HuH-7.5 (cell line): ENCODE measurements at regions not wholly inside any gene's neighbourhood (a gene's known extent, or its start where the extent isn't known, plus 50 kb on each side); places are given as distances from the start of the nearest gene placed in this dataset.

Experiments used
- DNase-seq: peaks from one replicate; pipeline ENCODE4 v3.0.0; 2011; ENCODE audit warnings: low spot score

DNA sequence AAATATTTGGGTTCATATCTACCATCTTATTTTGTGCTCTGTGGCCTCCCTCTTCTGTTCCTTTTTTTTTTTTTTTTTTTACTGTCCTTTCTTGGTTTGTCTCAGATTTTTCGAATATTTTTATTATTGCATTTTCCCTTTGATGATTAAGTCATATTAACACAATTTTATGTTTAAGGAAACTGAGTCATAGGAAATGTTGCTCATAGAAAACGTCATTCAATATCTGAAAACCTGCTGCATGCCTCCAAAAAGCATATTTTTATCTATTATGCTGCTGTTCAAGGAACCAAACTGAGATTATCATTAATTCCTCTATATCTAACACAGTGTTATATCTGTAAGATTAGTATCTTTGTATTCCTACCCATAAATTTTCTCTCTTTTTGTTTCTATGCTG lies 614.3 kb upstream of the SLC8A1 start:
- no peak for DNase-seq

DNA sequence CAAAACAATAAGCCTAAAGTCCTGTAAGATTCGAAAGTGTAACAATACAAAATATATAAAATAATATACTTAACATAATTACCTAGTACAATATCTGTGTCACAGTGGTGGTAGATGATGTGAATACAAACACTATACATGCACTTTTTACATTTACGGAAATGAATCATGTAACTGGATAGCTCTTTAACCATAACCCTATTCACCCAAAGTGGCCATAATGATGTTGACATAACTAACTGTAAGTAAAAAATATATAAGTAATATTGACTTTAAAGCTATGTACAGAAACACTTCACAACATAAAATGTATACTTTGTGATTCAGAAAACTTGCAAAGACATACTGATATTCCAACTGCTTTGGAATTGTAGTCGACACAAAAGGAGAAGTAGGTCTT lies 616.9 kb upstream of the SLC8A1 start:
- DNase-seq = no peak

- no peak for DNase-seq
Observed at GRCh38 chr2:41078341-41078740, 626.5 kb upstream of the SLC8A1 start.

DNA sequence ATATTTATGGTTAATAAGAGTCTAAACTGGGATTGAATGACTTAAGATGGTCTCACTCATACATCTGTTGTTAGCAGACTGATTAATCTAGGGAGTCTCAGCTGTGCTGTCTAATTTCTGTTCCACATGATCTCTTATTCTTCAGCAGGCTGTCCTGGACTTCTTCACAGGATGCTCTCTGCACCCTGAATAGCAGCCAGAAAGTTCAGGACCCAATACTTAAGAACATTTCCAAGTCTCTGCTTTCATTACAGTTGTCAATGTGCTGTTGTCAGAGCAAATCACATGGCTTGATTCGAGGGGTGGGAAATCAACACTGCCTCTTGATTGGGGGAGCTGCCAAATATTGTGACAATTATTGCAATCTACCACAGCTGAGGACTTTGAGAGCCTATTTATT lies 627.1 kb upstream of the SLC8A1 start:
- DNase-seq = no peak

- no peak for DNase-seq
Observed at GRCh38 chr2:41084321-41084720, 632.4 kb upstream of the SLC8A1 start.

DNA sequence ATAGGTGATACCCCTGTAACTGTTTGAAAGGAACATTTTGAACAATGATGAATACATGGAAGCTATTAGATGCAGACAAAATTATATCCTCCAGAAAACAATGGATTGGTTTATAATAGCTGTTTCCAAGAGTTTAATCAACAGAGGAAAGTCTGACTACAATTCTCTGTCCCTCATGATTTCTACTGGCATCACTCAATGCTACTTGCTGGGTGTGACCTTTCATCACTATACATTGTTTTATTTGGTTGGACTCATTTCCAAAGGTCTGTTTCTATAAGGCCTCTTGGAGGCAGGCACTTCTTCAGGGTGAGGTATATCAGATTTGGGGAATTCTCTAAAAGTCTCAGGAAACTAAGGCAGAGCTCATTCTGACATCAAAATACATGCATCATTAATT lies 636.1 kb upstream of the SLC8A1 start:
- DNase-seq = no peak

DNA sequence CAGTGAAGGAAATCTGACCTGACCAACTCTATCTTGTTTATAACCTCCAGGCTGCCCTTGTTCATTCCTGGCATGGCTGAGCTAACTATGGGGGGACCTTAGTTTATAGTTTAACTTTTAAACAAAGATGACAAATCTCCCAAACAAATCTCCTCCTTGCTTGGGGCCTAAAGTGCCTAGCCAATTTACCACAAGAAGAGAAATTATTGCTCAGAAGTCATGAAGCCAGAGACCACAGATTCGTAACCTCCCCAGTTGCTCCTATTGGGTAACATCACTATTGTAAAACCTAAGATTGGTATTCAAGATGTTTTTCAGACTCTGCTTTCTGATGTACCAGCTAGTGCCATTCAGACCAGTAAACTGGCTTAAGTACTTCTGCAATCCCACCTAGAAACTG lies 649.4 kb upstream of the SLC8A1 start:
- DNase-seq = no peak

DNA sequence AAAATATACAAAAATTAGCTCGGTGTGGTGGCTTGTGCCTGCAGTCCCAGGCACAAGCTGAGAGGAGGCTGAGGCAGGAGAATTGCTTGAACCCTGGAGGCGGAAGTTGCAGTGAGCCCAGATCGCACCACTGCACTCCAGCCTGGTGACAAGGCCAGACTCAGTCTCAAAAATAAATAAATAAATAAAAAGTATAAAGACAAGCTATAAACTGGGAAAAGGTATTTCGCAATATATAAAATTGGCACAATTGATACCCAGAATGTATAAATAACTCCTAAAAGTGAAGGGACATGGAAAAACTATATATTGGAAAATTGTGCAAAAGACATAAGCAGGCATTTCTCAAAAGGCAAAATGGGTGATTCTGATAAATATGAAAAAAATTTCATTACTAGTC lies 657.9 kb upstream of the SLC8A1 start:
- DNase-seq = no peak

- DNase-seq = no peak
Observed at GRCh38 chr2:41111836-41112627, 660.1 kb upstream of the SLC8A1 start.

GRCh38 chr2:41116106-41116797 lies 664.4 kb upstream of the SLC8A1 start:
- DNase-seq = no peak

DNA sequence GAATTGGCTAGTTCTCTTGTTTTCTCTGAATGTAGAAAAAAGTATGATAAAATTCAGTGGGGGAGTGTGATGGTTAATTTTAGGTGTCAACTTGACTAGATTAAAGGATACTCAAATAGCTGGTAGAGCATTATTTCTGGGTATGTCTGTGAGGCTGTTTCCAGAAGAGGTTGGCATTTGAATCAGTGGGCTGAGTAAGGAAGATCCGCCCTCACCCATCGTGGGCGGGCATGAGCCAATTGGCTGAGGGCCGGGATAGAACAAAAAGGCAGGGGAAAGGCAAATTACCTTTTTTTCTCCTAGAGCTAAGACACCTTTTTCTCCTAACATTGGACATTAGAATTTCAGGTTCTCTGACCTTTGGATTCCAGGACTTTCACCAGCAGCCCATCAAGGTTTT lies 667.6 kb upstream of the SLC8A1 start:
- DNase-seq = no peak

GRCh38 chr2:41123341-41123740 lies 671.5 kb upstream of the SLC8A1 start:
- DNase-seq = no peak

DNA sequence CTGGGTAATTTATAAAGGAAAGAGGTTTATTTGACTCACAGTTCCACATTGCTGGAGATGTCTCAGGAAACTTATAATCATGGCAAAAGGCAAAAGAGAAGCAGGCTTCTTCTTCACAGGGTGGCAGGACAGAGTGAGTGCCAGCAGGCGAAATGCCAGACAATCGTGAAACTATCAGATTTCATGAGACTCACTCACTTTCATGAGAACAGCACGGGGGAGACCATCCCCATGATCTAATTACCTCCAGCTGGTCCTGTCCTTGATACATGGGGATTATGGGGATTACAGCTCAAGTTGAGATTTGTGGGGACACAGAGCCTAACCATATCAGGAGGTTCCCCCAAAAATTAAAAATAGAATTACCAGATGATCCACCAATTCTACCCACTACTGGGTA lies 675.5 kb upstream of the SLC8A1 start:
- DNase-seq = no peak

- no peak for DNase-seq
Observed at GRCh38 chr2:41129988-41130387, 678.1 kb upstream of the SLC8A1 start.

GRCh38 chr2:41137031-41137430 lies 685.1 kb upstream of the SLC8A1 start:
- no peak for DNase-seq

DNA sequence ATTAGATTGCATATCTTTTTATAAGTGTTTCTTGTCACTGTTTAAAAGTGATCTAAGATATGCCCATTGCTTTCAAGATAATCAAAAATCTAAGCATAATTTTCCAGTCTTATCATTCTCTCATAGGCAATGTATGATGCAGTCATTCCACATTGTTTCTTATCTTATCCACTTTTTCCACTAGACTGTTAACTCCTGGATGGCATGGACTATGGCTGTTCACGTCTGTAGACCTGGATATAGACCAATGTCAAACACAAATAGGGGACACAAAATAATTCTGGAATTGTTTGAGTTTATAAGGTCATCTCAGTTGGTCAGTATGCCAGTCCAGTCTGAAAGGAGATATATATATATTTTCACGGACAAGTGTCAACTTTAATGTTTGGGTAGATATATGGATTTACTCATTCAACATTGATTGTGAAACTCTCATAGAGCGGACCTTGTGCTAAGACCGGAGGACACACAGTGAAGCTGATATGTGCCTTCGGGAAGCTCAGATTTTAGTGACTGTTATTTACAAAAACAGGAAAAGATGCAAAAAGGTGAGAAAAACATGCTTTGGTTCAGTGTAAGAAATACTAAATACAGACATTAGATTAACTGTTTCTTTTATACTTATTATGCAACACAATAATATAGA lies 689.4 kb upstream of the SLC8A1 start:
- DNase-seq = no peak

DNA sequence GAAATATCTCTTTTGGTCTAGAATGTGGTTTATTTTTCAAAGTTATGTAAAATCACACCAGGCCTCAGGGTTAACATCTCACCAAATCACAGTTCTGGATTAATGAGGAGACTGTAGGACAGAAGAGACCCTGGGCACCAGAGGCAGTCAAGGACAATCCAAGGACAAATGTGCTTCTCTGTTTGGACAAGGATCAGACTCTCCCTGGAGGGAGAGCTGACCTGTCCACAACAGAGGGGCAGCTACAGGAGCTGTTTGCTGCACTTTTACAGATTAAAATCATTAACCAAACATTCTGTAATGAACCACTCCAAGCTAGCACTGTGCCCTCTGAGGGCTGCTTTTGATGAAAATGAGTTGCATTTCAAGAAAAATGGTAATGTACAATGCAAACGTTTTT lies 690.6 kb upstream of the SLC8A1 start:
- no peak for DNase-seq

GRCh38 chr2:41145066-41145465 lies 693.2 kb upstream of the SLC8A1 start:
- no peak for DNase-seq

DNA sequence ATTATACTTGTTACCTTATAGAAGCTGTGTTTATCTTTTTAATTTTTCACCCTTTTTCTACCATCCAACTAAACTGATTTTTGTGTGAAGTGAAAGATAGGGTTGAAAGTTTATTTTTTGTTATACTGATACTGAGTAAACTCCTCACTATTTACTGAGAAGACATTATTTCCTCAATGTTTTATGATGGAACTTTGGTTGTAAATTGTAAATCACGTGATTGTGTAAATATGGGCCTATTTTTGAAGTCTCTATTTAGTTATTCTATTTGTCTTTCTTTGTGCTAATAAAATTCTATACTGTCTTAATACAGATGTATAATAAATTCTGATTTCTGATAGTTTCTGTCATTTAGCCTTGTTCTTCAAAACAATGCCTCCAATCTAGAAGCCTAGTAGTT lies 697.2 kb upstream of the SLC8A1 start:
- DNase-seq = no peak

- DNase-seq = no peak
Observed at GRCh38 chr2:41151746-41152145, 699.9 kb upstream of the SLC8A1 start.

- DNase-seq = no peak
Observed at GRCh38 chr2:41152318-41152717, 700.4 kb upstream of the SLC8A1 start.

DNA sequence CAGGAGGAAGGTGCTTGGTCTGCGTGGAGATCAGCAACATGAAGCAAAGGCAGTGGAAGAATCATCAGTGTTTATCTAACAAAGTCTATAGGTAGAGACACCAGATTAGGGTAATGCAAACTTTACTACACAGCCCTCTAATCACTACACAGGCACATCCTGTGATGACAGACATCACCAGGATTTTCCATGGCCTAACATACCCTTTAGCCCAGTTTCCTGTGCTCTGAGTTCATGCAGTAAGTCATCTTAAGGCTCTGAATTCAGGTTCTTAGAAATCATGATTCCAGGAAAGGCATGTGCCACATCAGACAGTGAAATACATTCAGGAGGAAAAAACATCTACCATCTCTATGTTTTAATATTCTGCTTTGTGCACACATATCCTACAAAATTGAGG lies 708.5 kb upstream of the SLC8A1 start:
- DNase-seq = no peak

DNA sequence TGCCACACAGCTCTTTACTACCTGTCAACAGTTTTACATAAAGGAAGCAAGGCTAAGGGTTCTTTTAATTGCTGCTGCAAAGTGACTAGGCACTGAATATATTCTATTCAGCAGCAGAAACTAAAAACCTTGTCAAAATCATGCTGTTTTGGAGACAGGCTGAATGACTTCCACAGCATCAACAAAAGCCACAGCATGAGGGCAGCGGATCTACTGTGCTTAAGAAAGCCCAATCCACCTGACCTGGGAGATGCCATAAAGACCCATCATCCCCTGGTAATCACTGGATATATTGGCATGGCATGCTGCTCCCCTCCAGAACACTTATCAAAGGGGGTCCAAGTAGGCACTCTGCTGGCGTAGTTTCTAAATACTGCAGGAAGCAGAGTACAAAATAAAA lies 715.1 kb upstream of the SLC8A1 start:
- no peak for DNase-seq
